Sigmoid colon (tissue), 6 donors: ENCODE measurements at regions not wholly inside any gene's neighbourhood (a gene's known extent, or its start where the extent isn't known, plus 50 kb on each side); places are given as distances from the start of the nearest gene placed in this dataset.
A peak's percentile ranks its signal among the peaks of the same experiment; 100 is the strongest.

Source experiments
- DNase-seq: peaks from one replicate; pipeline ENCODE4 v3.0.0-alpha.2; 2019
- H3K27ac ChIP-seq, 4 donors: fragments of 200-600 bp; sonication (generic); one replicate each; pipeline ENCODE4 v1.5.1; 2016 to 2019; ENCODE audit warnings: mild to moderate bottlenecking in 1 of 4
- H3K27me3 ChIP-seq, 3 donors: fragments of 200-600 bp; sonication (generic); one replicate each; pipeline ENCODE4 v1.5.1; 2019; ENCODE audit warnings: mild to moderate bottlenecking in 1 of 3
- H3K36me3 ChIP-seq, 4 donors: fragments of 200-600 bp; sonication (generic); one replicate each; pipeline ENCODE4 v1.5.1; 2016 to 2019
- H3K4me1 ChIP-seq, 4 donors: fragments of 200-600 bp; sonication (generic); one replicate each; pipeline ENCODE4 v1.5.1; 2017 to 2019
- H3K4me3 ChIP-seq, 4 donors: fragments of 200-600 bp; sonication (generic); one replicate each; pipeline ENCODE4 v1.5.1; 2017 to 2019; ENCODE audit warnings: mild to moderate bottlenecking in 2 of 4, moderate library complexity in 1 of 4
- H3K9me3 ChIP-seq, 4 donors: fragments of 200-600 bp in 3 of 4; sonication (generic) in 3 of 4; one replicate each; pipeline versions ENCODE4 v1.5.1 to v1.6.1; 2013 to 2019
- EP300 ChIP-seq, 4 donors: sonication (generic); formaldehyde crosslinking; IDR thresholded peaks; one replicate each; pipeline ENCODE4 v1.6.1; 2017; ENCODE audit warnings: antibody characterized with exemption in 4 of 4
- POLR2A ChIP-seq, 2 donors: fragments of 450-650 bp; IDR thresholded peaks; one replicate each; pipeline ENCODE4 v1.6.1; 2016; ENCODE audit warnings: antibody characterized with exemption in 2 of 2, mild to moderate bottlenecking in 2 of 2, moderate library complexity in 2 of 2
- POLR2AphosphoS5 ChIP-seq, 4 donors: sonication (generic); formaldehyde crosslinking; IDR thresholded peaks; one replicate each; pipeline ENCODE4 v1.6.1; 2017; ENCODE audit warnings: antibody characterized with exemption in 4 of 4
- WGBS, 2 donors: extraction: QIAGEN DNeasy Blood & Tissue Kit; methylation state at CpG; one replicate each; pipeline ENCODE4 v1.1.7; 2013; 5-methylcytosine and 5-hydroxymethylcytosine counted together
- intact Hi-C: fragments of 100-400 bp; cut with DNase I; formaldehyde crosslinking; loops from one replicate; pipeline ENCODE4 v1.15.1; 2023
- TF ChIP-seq, protein P1 (sequence below), 4 experiments: fragments of 450-650 bp in 3 of 4; fragments of 200-600 bp in 1 of 4; IDR thresholded peaks; one replicate each; pipeline ENCODE4 v1.5.1; 2016 to 2019; ENCODE audit warnings: antibody characterized with exemption in 4 of 4, mild to moderate bottlenecking in 3 of 4, moderate library complexity in 2 of 4
- donor health status: healthy with polysubstance abuse.
- donor health status: healthy.

DNA sequence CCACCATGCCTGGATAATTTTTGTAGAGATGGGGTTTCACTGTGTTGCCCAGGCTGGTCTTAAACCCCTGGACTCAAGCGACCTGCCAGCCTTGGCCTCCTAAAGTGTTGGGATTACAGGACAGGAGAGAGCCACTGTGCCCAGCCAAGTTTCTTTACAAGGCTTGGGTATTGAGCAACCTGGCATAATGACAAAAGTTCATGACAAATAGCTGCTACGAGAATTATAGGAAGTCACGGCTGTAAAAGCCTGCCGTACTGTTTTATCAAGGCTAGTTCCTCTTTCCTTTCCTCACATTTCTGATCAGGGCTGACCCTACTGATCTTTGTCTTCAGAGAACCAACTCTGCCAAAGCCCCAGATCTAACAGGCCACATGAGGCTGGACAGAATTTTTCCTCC lies 490.4 kb upstream of the SPRED2 start:
- TF ChIP-seq, protein P1, sequence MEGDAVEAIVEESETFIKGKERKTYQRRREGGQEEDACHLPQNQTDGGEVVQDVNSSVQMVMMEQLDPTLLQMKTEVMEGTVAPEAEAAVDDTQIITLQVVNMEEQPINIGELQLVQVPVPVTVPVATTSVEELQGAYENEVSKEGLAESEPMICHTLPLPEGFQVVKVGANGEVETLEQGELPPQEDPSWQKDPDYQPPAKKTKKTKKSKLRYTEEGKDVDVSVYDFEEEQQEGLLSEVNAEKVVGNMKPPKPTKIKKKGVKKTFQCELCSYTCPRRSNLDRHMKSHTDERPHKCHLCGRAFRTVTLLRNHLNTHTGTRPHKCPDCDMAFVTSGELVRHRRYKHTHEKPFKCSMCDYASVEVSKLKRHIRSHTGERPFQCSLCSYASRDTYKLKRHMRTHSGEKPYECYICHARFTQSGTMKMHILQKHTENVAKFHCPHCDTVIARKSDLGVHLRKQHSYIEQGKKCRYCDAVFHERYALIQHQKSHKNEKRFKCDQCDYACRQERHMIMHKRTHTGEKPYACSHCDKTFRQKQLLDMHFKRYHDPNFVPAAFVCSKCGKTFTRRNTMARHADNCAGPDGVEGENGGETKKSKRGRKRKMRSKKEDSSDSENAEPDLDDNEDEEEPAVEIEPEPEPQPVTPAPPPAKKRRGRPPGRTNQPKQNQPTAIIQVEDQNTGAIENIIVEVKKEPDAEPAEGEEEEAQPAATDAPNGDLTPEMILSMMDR (IDR thresholded peaks at IDR 0.05): no peak
- TF ChIP-seq EP300 (IDR thresholded peaks at IDR 0.05): no peak
- no peak for TF ChIP-seq POLR2A (IDR thresholded peaks at IDR 0.05)
- TF ChIP-seq POLR2AphosphoS5 (IDR thresholded peaks at IDR 0.05): peak in 3 of 4 donors; percentile 29 to 40 (median 36)
- WGBS, 2 donors: 7 to 29% methylated on average over 4 of the region's 4 CpGs
- peaks cover 0 to 17% (median 14%) of the 10 kb centered on the region in 4 donors for H3K4me1 ChIP-seq
- H3K27ac ChIP-seq: no peak overlapping the region
- H3K4me3 ChIP-seq: no peak overlapping the region
- no peaks in the 10 kb centered on the region for H3K27me3 ChIP-seq
- no peaks in the 10 kb centered on the region for H3K9me3 ChIP-seq
- no peaks in the 10 kb centered on the region for H3K36me3 ChIP-seq
- DNase-seq: peak; percentile 68
- intact Hi-C loops: no loop called here

DNA sequence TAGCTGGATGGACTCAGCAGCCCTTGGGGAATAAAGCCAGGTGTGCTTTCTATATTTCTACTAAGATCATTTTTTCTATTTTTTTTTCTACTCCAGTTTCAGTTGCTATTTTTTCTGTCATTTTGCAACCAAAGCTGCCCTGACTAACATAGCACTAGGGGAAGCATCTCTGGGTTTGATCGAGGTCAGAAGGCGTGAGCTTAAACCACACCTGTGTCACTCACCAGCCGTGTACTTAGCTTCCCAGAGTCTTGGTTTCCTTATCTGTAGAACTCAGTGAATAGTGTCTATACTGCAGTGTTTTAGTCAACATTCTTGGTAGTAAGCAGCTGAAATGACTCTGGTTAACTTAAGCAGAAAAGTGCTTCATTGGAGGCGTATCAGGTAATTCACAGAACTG lies 489.6 kb upstream of the SPRED2 start:
- peaks cover 0 to 25% (median 21%) of the 10 kb centered on the region in 4 donors for H3K4me1 ChIP-seq
- H3K9me3 ChIP-seq: no peaks in the 10 kb centered on the region
- TF ChIP-seq, protein P1 (IDR thresholded peaks at IDR 0.05): no peak
- TF ChIP-seq POLR2A (IDR thresholded peaks at IDR 0.05): no peak
- TF ChIP-seq POLR2AphosphoS5 (IDR thresholded peaks at IDR 0.05): no peak
- TF ChIP-seq EP300 (IDR thresholded peaks at IDR 0.05): no peak
- no peak overlapping the region for H3K4me3 ChIP-seq
- no peak for DNase-seq
- no peak overlapping the region for H3K27ac ChIP-seq
- intact Hi-C loops: no loop called here
- H3K36me3 ChIP-seq: no peaks in the 10 kb centered on the region
- WGBS, 2 donors: 45 to 53% methylated on average over 4 of the region's 4 CpGs
- H3K27me3 ChIP-seq: no peaks in the 10 kb centered on the region

DNA sequence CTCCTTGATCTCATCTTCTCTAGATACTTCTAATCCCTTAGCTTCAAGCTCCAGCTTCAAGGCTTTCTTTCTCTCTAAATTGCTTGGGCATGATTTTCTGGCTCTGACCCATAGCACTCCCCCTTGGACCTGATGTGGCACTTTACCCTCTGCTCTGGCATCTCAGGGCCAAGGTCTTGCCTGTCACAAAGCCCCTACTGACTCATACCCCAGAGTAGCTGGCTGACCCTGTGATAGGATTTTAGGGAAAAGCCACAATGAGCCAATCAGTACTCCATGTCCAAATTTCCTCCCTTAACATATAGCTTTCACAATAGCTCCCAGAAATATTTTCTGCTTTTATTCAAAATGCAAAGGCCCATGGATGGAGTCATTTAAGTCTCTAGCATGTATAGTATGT lies 488.7 kb upstream of the SPRED2 start:
- no peaks in the 10 kb centered on the region for H3K9me3 ChIP-seq
- H3K36me3 ChIP-seq: no peaks in the 10 kb centered on the region
- TF ChIP-seq, protein P1 (IDR thresholded peaks at IDR 0.05): no peak
- TF ChIP-seq EP300 (IDR thresholded peaks at IDR 0.05) (no peak), POLR2A (IDR thresholded peaks at IDR 0.05) (no peak), POLR2AphosphoS5 (IDR thresholded peaks at IDR 0.05) (no peak)
- no peak for DNase-seq
- no peaks in the 10 kb centered on the region for H3K27me3 ChIP-seq
- no peak overlapping the region for H3K4me3 ChIP-seq
- H3K27ac ChIP-seq: no peak overlapping the region
- peaks cover 0 to 30% (median 22%) of the 10 kb centered on the region in 4 donors for H3K4me1 ChIP-seq
- intact Hi-C loops: no loop called here

DNA sequence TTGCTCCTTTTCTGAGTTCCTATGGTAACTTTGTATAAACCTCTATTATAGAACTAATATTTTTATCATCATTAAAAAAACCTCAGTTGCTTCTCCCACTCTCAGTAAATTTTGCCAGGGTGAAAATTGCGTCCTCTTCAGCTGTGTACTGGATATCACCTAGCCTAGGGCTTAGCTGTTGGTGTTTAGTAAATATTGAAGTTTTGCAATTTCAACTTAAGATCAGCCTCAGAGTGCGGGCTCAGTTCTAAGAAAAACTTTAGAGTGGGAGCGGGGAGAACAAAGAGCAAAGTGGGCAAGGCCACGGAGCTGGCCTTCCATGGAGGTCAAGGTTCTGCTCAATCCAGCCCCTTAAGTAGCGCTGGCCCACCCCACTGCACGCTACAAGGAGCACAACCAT lies 488.3 kb upstream of the SPRED2 start:
- Histone ChIP-seq H3K9me3 (no peaks in the 10 kb centered on the region), H3K27me3 (no peaks in the 10 kb centered on the region), H3K4me1 (peaks cover 0 to 30% (median 22%) of the 10 kb centered on the region in 4 donors), H3K27ac (no peak overlapping the region), H3K36me3 (no peaks in the 10 kb centered on the region), H3K4me3 (no peak overlapping the region)
- no peak for TF ChIP-seq POLR2AphosphoS5 (IDR thresholded peaks at IDR 0.05)
- TF ChIP-seq, protein P1 (IDR thresholded peaks at IDR 0.05): no peak
- no peak for TF ChIP-seq EP300 (IDR thresholded peaks at IDR 0.05)
- TF ChIP-seq POLR2A (IDR thresholded peaks at IDR 0.05): no peak
- no peak for DNase-seq
- 76 to 84% methylated on average over 6 of the region's 6 CpGs for WGBS, 2 donors
- intact Hi-C loops: no loop called here

DNA sequence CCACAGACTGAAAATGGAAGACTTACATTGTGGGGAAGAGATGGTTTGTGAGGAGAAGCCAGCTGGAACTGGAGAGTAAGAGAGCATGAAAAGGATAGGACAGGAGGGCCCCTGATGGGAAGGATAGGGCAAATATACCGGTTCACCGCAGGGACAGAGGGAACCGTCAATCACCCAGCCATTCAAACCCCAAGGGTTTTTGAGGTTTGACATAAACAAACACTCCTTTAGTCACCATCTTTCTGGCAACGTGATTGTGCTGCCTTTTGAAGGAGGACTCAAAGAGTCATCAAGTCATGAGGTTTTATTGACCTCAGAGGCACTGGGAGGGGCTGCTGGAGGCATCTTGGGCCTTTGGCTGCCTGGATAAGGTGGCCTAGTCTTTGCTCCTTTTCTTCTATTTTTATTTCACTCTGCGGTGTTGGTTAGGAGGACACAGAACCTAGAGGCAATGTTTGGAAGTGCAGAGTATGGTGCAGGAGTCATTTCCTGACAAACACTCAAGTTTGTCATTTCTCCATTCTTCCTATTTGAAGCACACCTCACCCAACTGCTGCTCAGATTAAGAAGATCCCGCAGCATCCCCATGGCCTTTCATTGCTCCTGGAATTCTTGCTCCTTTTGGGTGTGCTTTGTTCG lies 487.3 kb upstream of the SPRED2 start:
- Histone ChIP-seq H3K4me1 (peaks cover 0 to 30% (median 22%) of the 10 kb centered on the region in 4 donors), H3K4me3 (no peak overlapping the region), H3K27me3 (no peaks in the 10 kb centered on the region), H3K9me3 (no peaks in the 10 kb centered on the region), H3K36me3 (no peaks in the 10 kb centered on the region), H3K27ac (no peak overlapping the region)
- 70 to 76% methylated on average over 7 of the region's 7 CpGs for WGBS, 2 donors
- intact Hi-C loops: loop anchor here (10.0 kb wide), 1 partner anchor 505 kb away; no protein-coding TSS in a partner anchor
- no peak for DNase-seq
- no peak for TF ChIP-seq EP300 (IDR thresholded peaks at IDR 0.05)
- no peak for TF ChIP-seq POLR2AphosphoS5 (IDR thresholded peaks at IDR 0.05)
- TF ChIP-seq POLR2A (IDR thresholded peaks at IDR 0.05): no peak
- TF ChIP-seq, protein P1 (IDR thresholded peaks at IDR 0.05): no peak
